DMS153 (cell line): ENCODE measurements at regions not wholly inside any gene's neighbourhood (a gene's known extent, or its start where the extent isn't known, plus 50 kb on each side); places are given as distances from the start of the nearest gene placed in this dataset.
A peak's percentile ranks its signal among the peaks of the same experiment; 100 is the strongest.
"Not testable (repeated sequence)": the region's sequence is repeated elsewhere in the genome, so short reads cannot be mapped to it uniquely, and the experiment has no call there.

Experiments
- DNase-seq: peaks from one replicate; lab custom pipeline; 2025; lab: John Stamatoyannopoulos, UW

GRCh38 chr11:87463486-87464102, 425.9 kb downstream of the TMEM135 start:
- DNase-seq = peak; percentile 56

DNA sequence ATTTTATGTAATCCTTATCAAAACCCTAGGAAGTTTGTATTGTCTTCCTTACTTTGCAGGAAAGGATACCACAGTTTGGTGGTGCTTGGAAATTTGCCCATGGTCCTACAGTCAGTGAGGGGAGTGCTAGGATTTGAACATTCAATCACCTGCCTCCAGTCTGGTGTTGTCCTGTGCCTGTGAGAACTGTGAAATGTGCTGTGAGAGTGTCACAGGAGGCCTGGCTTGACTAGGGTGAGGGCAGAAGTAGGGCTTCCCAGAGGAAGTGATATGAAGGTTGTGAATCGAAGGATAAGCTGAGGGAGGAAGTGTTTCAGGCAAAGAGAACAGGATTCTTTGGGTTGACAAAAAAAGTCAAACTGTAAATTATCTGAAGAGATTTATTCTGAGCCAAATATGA, 424.4 kb downstream of the TMEM135 start:
- DNase-seq = no peak

DNA sequence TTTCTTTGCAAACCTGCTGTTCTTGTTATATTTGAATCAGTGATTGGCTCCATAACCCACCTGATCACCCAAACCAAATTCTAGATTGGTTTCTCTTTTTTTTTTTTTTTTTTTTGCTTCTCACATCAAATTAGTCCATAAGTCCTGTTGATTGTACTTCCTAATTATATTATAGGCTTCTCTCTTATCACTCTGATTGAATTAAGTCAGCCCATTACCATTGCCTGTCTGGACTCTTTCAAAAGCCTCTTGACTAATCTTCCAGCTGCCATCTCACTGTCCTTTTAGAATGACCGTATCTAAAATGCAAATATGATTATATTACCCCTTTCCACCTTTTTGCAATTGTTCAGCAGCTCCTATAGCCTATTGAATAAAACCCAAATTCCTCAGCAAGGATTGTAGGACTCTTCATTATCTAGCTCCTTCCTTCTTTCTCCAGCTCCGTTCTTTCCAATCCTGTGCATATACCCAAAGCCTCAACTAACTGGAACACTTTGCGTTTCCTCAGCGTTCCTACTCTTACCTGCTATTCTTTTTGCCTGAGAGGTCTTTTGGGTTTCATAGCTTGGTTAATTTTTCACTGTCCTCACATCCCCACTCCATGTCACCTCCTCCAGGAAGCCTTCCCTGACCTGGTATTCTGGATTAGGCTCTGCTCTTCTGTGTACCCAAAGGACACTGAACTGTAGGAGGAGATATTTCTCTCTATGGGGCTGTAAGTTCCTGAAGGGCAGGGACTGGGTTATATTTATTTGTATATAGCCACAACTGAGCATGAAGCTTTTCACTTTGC, 423.3 kb downstream of the TMEM135 start:
- DNase-seq = no peak

GRCh38 chr11:87460279-87460678, 422.5 kb downstream of the TMEM135 start:
- DNase-seq = no peak

GRCh38 chr11:87459351-87459750, 421.6 kb downstream of the TMEM135 start:
- DNase-seq = no peak

- DNase-seq = no peak
Observed at GRCh38 chr11:87456499-87456898, 418.8 kb downstream of the TMEM135 start.

- no peak for DNase-seq
Observed at GRCh38 chr11:87455180-87455579, 417.4 kb downstream of the TMEM135 start.

DNA sequence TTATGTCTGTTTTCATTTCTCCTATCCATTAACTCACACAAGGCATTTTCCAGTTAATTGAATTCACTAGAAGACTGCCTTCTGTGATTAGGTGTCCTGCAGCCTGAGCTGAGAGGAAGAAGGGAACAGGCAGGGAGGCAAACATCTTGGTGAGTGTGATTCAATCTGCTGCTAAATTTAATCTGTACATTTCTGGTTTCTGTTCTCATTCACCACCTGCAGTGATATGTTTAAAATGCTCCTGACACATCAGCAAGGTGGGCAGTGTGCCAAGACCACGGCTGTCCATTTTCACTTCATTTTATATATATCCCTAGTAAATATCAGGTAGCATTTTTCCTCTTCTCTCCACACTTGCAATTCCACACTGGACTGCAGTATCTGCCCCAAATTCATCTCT, 416.5 kb downstream of the TMEM135 start:
- DNase-seq = no peak

- no peak for DNase-seq
Observed at GRCh38 chr11:87453531-87454089, 415.9 kb downstream of the TMEM135 start.

- DNase-seq = not testable (repeated sequence)
Observed at GRCh38 chr11:87452025-87452424, 414.3 kb downstream of the TMEM135 start.

DNA sequence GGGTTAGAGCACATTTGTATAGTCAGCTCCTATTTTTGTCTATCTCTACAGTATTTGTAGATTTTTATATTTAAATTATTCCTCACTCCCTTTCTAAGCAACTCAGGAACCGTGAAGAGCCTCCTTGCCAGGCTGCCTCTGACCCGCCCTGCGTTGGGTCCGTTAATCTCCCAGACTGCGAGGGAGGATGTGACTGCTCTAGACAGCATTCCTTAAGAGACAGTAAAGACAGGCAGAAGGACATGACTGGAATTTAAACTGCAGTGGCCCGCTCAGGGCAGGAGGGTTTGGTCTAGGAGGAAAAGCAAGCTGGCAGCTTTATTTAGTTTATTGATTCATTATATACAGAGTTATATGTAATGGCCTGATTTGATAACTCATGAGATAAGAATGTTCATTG, 413.7 kb downstream of the TMEM135 start:
- DNase-seq = no peak

DNA sequence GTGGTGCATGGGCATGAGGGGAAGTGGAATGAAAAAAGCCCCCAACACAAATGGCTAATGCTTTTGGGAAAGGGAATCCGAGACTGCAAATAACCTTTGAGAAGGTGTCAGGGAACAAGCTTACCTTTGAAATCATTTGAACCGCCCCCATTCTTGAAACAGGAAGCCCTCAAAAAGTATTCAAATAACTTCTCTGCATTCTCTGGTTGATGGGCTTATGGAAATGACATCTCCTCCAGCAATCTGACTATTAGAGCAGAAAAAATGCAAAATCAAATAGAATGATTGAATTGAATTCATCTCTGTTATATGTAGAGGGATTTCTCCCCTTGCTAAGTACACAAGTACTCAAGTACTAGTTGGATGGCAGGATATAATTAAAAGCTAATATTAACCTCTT, 409.9 kb downstream of the TMEM135 start:
- DNase-seq = no peak

DNA sequence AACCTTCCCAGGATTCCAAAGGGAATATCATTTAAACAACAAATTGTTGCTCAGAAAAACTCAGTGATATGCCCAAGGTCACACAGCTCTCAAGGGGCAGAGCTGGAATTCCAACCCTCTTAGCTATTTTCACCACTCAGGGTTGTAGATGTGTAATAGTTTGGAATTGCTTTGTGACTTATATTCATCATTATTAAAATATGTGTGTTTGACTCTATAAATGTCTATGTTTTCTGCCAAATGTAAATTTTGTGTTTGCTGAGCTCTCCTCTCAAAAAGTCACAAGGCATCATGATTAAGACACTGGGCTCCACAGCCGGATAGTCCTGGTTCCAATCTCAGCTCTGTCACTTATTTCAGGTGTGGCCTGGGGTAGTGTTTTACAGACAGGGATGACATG, 407.3 kb downstream of the TMEM135 start:
- DNase-seq = no peak

GRCh38 chr11:87443707-87444106, 406.0 kb downstream of the TMEM135 start:
- DNase-seq = no peak

DNA sequence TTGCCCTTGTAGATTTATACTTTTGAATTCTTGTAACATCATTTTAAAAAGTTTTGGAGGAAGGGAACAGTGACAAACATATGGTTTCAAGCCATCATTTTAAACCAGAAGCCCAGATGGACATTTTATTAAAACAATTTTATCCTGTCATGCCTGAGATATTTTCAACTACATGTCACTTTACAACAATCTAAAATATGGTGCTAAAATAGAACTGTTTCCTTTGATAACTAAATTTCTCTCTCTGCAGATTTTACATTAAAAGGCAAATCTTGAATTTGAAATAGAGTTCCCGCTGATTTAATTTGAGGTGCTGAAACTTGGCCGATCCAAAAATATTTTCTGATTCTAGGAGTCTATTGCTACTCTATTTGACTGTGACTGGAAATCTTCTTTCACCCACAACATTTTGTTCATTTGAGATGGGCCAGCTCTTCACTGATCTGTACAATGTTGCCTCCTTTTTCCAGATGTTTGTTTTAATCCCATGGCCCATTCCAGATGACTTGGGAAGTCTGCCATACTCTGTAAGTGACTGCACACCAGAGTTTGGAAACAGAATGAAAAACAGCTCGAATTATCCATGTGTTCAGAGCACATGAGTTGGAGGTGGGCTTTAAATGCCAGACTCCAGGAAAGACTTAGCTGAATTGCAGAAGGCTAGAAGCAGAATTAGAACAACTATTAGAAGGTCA, 402.5 kb downstream of the TMEM135 start:
- DNase-seq = no peak

- no peak for DNase-seq
Observed at GRCh38 chr11:87438416-87438815, 400.7 kb downstream of the TMEM135 start.

DNA sequence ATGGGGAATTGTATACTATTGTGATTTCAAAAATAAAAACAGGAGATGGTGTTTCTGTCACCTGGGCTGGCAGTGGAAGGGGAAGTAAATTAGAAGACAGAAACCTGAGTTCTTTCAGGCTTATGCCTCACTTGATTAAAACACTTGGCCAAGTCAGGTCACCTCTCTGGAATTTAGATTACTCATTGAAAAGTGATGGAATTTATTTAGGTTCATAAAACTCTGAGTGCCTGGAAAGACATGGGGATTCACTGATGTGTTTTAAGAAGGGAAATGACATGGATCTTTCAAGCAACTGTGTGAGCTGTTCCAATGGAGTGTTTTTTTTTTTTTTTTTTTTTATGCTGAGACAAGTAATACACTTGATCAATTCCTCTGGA, 400.1 kb downstream of the TMEM135 start:
- no peak for DNase-seq

DNA sequence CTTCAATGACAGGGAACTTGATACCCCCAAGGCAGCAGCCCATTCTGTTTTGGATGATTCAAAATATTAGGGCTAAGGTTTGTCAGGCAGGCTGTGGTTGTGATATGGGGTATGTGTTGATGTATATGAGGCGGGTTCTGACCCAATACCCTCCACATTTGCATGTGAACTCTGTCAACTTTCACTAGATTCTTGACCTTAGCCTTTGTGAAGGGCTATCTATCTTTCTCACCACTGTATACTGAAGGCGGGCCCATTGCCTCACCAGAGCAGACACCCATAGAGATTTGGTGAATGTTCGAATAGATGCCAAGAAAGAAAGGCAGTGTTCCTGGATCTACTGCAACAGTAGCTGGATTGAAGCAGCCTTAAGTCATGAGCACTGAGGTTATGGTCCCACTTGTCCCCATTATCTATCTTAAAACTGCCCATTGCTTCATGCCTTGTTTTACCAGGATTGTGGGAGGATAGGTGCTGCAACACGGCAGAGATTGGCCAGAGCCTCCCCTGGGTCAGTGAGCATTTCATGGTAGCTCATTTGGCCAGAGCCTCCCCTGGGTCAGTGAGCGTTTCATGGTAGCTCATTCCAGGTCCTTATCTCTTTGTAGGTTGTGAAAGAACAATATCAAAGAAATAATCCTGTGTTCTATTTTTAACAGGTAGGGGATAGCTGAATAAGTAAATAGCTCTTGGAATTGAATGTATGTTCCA, 399.6 kb downstream of the TMEM135 start:
- DNase-seq = no peak

DNA sequence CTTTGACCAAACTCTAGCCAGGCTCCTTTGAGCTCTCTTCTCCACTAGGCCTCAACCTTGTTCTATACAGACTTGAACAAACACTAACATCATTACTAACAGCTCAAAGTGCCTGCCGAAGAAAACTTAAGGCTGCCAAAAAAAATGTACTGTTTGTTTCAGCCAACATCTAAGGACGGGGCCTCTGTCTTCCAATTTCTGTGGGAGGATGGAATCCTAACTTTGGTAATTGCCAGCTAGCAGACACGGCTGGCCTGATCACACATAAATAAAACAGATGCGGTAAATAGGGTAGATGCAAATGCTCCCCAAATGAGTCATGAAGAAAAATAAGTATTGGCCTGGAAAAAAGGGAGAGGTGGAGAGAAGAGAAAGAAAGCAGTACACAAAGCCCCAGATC, 394.3 kb downstream of the TMEM135 start:
- no peak for DNase-seq

- no peak for DNase-seq
Observed at GRCh38 chr11:87431392-87431791, 393.7 kb downstream of the TMEM135 start.

DNA sequence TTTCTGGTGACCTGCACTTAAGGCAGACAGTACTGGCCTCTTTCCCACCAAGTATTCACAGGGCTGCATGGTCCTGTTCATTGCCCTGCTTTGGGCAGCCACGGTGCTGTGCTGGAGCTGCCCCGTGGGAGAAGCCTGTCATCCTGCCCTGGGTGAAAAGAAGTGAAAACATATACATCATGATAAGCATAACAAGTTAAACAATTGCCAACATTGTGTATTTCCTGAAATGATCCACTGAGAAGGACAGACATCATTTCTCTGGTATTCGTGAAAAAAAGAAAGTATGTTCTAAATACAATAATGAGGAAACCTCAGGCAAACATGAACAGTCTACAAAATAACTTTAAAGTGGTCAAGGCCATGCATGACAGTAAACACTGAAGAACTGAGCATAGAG, 393.1 kb downstream of the TMEM135 start:
- no peak for DNase-seq

DNA sequence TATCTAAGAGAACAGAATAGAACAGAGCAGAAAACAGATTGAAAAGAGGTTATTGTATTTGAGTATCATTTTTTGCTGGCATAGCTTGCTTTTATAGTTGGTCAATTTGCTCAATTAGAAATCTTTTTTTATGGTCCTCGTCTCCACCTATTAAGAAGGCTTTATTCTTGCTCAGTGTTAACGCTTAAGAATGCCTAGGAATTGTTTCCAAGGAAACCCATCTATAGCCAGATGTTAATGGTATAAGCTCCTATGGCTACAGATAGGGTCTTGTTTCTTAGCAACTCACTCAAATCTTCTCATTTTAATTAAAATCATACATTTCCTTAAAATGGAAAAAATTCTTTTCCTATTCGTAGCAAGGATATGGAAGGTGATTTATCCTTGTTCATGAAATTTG, 392.3 kb downstream of the TMEM135 start:
- no peak for DNase-seq
